AG04449 (cell line): ENCODE measurements at regions not wholly inside any gene's neighbourhood (a gene's known extent, or its start where the extent isn't known, plus 50 kb on each side); places are given as distances from the start of the nearest gene placed in this dataset.

Source experiments
- CTCF ChIA-PET: fragments of 350-600 bp; formaldehyde crosslinking; extraction: SDS; loops from one replicate; lab custom pipeline; 2021; ENCODE audit warnings: antibody characterized with exemption; lab: Yijun Ruan, JAX
- POLR2A ChIA-PET: fragments of 400-600, 350-600 bp; formaldehyde crosslinking; extraction: SDS; loops from one replicate; lab custom pipeline; 2020; ENCODE audit warnings: antibody characterized with exemption, inconsistent platforms; lab: Yijun Ruan, JAX
- DNase-seq: peaks from one replicate; pipeline ENCODE4 v3.0.0-alpha.2; 2010; ENCODE audit warnings: low read depth, low spot score
- H3K4me3 ChIP-seq: 2 replicates; pipeline ENCODE4 v1.5.1; 2011; ENCODE audit warnings: low read depth, mild to moderate bottlenecking, control low read depth, low read length
- TF ChIP-seq, protein P1 (sequence below): IDR thresholded peaks from one replicate; pipeline ENCODE4 v1.5.1; 2011; ENCODE audit warnings: mild to moderate bottlenecking, moderate library complexity, low read length, control low read depth, inconsistent platforms; ENCODE audit not compliant: insufficient read depth; ENCODE audit errors: missing control alignments

DNA sequence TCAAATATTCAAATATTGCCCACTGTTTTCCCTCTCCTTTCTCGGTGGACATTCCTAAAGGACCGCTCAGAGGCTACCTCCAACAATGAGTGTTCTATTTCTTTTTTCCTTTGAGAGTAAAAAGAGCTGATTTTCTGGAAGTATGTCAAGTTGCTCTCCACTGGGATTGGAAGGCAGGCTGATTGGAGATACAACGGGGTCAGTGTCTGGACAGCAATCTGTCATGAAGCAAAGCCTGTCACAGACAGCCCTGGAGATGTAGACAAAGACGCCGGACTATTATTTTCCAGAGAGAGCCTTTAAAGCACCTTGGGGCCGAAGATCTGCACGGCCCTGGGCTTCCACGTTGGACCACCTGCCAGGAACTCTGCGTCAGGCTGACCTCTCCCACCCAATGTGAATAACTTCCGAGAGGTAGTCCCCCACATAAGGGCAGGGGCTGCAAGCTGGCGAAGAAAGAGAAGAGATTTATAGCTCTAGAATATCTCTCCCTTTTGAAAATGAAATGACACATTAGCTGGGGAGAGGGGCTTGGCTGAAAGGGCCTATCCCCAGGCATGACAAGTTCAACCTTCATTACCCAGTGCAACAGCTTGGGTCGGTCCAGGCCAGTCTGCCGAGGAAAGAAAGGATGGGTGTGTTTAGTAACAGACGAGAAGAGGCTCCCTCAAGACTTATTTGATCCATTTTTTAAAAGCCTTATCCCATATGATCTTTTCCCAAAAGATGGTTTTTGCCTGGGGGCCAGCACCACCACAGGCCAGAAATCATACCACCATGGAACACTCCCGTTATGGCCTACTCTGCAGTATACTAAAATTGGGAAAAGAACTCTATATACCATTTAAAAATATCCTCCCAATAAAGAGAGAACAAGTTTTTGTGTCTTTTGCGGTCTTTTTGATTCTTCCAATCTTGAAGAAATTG, 131.1 kb downstream of the OLIG3 start:
- DNase-seq = no peak
- POLR2A ChIA-PET = no interaction called here
- CTCF ChIA-PET = no interaction called here
- TF ChIP-seq, protein P1, sequence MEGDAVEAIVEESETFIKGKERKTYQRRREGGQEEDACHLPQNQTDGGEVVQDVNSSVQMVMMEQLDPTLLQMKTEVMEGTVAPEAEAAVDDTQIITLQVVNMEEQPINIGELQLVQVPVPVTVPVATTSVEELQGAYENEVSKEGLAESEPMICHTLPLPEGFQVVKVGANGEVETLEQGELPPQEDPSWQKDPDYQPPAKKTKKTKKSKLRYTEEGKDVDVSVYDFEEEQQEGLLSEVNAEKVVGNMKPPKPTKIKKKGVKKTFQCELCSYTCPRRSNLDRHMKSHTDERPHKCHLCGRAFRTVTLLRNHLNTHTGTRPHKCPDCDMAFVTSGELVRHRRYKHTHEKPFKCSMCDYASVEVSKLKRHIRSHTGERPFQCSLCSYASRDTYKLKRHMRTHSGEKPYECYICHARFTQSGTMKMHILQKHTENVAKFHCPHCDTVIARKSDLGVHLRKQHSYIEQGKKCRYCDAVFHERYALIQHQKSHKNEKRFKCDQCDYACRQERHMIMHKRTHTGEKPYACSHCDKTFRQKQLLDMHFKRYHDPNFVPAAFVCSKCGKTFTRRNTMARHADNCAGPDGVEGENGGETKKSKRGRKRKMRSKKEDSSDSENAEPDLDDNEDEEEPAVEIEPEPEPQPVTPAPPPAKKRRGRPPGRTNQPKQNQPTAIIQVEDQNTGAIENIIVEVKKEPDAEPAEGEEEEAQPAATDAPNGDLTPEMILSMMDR = no peak
- no peak overlapping the region for H3K4me3 ChIP-seq

GRCh38 chr6:137361701-137362100, 132.5 kb downstream of the OLIG3 start:
- DNase-seq = no peak
- CTCF ChIA-PET = no interaction called here

DNA sequence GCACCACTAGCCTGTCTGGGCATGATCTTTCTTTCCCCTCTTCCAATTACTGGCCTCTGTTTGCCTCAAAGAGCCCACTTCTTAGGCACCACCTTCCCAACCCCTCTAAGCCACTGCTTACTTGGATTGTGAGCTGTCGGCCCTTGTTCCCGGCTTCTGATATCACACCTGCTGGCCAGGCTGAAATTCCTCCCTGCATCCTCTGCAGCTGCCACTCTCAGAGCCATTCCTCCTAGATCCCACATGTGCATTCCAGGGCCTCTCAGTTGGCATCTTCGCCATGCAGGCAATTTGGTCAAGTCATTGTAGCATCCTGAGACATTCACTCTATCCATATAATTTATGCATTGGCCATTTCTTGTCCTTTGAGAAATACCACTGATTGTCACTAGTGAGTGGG, 135.9 kb downstream of the OLIG3 start:
- POLR2A ChIA-PET = no interaction called here
- no peak overlapping the region for H3K4me3 ChIP-seq

More at GRCh38 chr6:137361701-137362100, 132.5 kb downstream of the OLIG3 start:
- POLR2A ChIA-PET = no interaction called here
- TF ChIP-seq, protein P1 = no peak
- no peak overlapping the region for H3K4me3 ChIP-seq

GRCh38 chr6:137357948-137358266, 136.3 kb downstream of the OLIG3 start:
- TF ChIP-seq, protein P1 = no peak
- CTCF ChIA-PET = interaction anchor here (0.7 kb wide), 1 partner anchor 43 kb away, joined by 3 read pairs; no protein-coding TSS in a partner anchor
- POLR2A ChIA-PET = no interaction called here
- no peak overlapping the region for H3K4me3 ChIP-seq
- no peak for DNase-seq

More for the DNA sequence above, 135.9 kb downstream of the OLIG3 start:
- CTCF ChIA-PET = interaction anchor here (0.7 kb wide), 1 partner anchor 43 kb away, joined by 3 read pairs; no protein-coding TSS in a partner anchor
- TF ChIP-seq, protein P1 = no peak
- no peak for DNase-seq

- no peak overlapping the region for H3K4me3 ChIP-seq
- TF ChIP-seq, protein P1 = no peak
- CTCF ChIA-PET = interaction anchor here (0.7 kb wide), 1 partner anchor 42 kb away, joined by 3 read pairs; no protein-coding TSS in a partner anchor
- POLR2A ChIA-PET = no interaction called here
- no peak for DNase-seq
Measured at GRCh38 chr6:137357263-137357947, 136.8 kb downstream of the OLIG3 start.

DNA sequence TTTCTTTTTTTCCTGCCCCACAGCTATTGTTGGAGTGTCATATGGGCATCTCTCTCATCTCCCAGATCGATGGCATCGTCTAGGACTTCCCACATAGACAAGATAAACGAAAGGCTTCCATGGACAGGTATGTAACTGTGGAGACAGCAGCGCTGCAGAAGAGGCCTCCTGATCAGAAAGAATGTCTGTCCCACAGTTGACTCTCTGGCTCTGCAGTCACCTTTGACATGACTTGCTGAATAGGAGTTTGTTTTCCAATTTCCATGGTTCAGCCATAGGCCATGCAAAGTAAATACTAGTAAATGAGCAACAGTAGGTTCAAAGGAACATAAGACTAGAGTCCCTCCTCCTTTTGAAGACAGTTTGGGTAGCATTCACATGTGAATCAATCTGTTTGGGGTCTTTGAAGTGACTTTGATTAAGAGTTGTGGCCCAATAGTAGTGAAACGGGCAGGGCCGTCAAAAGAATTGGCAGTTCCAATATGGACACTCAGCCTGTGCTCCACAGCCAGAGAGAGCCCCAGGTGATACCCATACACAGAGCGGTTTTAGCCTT, 134.7 kb upstream of the IFNGR1 start:
- TF ChIP-seq, protein P1 = no peak
- H3K4me3 ChIP-seq = no peak overlapping the region
- POLR2A ChIA-PET = no interaction called here
- no peak for DNase-seq
- CTCF ChIA-PET = no interaction called here
